ENCODE measurements at regions not wholly inside any gene's neighbourhood (a gene's known extent, or its start where the extent isn't known, plus 50 kb on each side); places are given as distances from the start of the nearest gene placed in this dataset.

DNA sequence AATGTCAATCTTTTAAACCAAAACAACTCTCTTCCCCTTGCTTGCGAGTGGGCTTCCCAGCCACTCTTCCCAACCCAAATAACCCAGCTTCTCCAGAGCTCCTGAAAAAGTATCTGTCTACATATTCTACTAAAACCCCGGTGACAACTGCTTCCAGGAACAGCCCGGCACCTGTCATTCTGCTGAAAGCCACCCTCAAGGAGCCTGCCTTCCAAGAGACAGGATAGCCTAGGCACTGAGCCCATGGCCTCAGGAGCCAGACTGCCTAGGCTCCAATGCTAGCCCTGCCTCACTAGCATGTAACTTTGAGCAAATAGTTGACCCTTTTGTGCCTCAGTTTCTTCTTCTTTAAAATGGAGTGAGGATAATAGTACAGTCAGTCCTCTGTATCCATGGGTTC is 459.8 kb downstream of the SOX6 start:
- H3K4me1 Mint-ChIP-seq: peaks cover 11% of the 10 kb centered on the region
- Histone ChIP-seq H3K27me3 (ENCODE audit: control insufficient read depth, insufficient read depth, low read length, poor library complexity, severe bottlenecking) (no peaks in the 10 kb centered on the region), H3K4me1 (ENCODE audit: control insufficient read depth, insufficient read depth, low read length) (peaks cover 8% of the 10 kb centered on the region), H3K9me3 (ENCODE audit: control insufficient read depth, low read length) (no peaks in the 10 kb centered on the region), H3K4me3 (ENCODE audit: low read length) (no peak overlapping the region), H3K9ac (ENCODE audit: extremely low read depth, low read length, poor library complexity, severe bottlenecking) (no peak overlapping the region), H3K27ac (ENCODE audit: low read depth, low read length) (no peak overlapping the region), H3K36me3 (ENCODE audit: control insufficient read depth, insufficient read depth, low read length) (no peaks in the 10 kb centered on the region)
- H3K36me3 Mint-ChIP-seq (ENCODE audit: low read depth): no peaks in the 10 kb centered on the region
- DNase-seq: no peak
- peaks cover 7% of the 10 kb centered on the region for H3K27me3 Mint-ChIP-seq (ENCODE audit: insufficient read depth)
- WGBS, 2 experiments (ENCODE audit: insufficient coverage in 1 of 2, insufficient read length in 1 of 2): 95 to 100% methylated on average over 2 to 3 of the region's 3 CpGs
- TF ChIP-seq, protein P1, sequence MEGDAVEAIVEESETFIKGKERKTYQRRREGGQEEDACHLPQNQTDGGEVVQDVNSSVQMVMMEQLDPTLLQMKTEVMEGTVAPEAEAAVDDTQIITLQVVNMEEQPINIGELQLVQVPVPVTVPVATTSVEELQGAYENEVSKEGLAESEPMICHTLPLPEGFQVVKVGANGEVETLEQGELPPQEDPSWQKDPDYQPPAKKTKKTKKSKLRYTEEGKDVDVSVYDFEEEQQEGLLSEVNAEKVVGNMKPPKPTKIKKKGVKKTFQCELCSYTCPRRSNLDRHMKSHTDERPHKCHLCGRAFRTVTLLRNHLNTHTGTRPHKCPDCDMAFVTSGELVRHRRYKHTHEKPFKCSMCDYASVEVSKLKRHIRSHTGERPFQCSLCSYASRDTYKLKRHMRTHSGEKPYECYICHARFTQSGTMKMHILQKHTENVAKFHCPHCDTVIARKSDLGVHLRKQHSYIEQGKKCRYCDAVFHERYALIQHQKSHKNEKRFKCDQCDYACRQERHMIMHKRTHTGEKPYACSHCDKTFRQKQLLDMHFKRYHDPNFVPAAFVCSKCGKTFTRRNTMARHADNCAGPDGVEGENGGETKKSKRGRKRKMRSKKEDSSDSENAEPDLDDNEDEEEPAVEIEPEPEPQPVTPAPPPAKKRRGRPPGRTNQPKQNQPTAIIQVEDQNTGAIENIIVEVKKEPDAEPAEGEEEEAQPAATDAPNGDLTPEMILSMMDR (conservative IDR thresholded peaks at IDR 0.05): no peak
- no peak overlapping the region for H3K27ac Mint-ChIP-seq
- no peak overlapping the region for H3K4me3 Mint-ChIP-seq
- no peaks in the 10 kb centered on the region for H3K9me3 Mint-ChIP-seq

DNA sequence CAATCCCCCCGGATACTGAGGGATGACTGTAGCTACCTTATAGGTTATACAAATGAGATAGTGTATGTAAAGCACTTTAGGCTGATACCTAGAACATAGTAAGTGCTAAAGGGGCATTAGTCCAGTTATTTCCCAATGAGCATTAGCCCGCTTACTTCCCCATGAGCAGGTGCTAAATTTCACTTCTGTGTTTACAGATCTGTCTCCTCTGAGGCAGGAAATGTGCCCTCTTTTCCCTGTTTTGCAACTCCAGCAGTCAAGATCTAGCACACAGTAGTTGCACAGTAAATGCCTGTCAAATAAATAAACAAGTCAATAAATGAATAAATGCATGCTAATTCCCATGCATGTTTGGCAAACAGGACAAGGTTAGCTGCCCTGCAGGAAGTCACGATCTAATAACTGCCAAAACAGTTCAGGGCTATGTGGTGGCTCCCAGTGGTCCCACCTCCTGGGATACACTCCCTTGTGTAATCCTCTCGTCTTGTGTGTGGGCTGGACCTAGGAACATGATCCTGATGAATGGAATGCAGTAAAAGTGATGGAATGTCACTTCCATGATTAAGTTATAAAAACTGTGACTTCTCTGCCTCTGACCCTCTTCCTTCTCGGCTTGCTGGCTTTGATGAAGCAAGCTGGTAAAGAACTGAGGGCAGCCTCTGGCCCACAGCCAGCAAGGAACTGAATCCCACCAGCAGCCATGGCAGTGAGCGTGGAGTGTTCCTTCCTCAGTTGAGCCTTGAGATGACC is 459.0 kb downstream of the SOX6 start:
- 91 to 92% methylated on average over 5 to 6 of the region's 6 CpGs for WGBS, 2 experiments (ENCODE audit: insufficient coverage in 1 of 2, insufficient read length in 1 of 2)
- H3K4me1 Mint-ChIP-seq: peaks cover 20% of the 10 kb centered on the region
- no peaks in the 10 kb centered on the region for H3K36me3 Mint-ChIP-seq (ENCODE audit: low read depth)
- H3K27ac ChIP-seq (ENCODE audit: low read depth, low read length): no peak overlapping the region
- no peaks in the 10 kb centered on the region for H3K9me3 ChIP-seq (ENCODE audit: control insufficient read depth, low read length)
- no peaks in the 10 kb centered on the region for H3K27me3 ChIP-seq (ENCODE audit: control insufficient read depth, insufficient read depth, low read length, poor library complexity, severe bottlenecking)
- peaks cover 15% of the 10 kb centered on the region for H3K4me1 ChIP-seq (ENCODE audit: control insufficient read depth, insufficient read depth, low read length)
- no peak overlapping the region for H3K9ac ChIP-seq (ENCODE audit: extremely low read depth, low read length, poor library complexity, severe bottlenecking)
- H3K36me3 ChIP-seq (ENCODE audit: control insufficient read depth, insufficient read depth, low read length): no peaks in the 10 kb centered on the region
- peaks cover 7% of the 10 kb centered on the region for H3K27me3 Mint-ChIP-seq (ENCODE audit: insufficient read depth)
- no peaks in the 10 kb centered on the region for H3K9me3 Mint-ChIP-seq
- H3K4me3 ChIP-seq (ENCODE audit: low read length): no peak overlapping the region
- DNase-seq: no peak
- TF ChIP-seq, protein P1 (conservative IDR thresholded peaks at IDR 0.05): no peak
- no peak overlapping the region for H3K27ac Mint-ChIP-seq
- H3K4me3 Mint-ChIP-seq: no peak overlapping the region

DNA sequence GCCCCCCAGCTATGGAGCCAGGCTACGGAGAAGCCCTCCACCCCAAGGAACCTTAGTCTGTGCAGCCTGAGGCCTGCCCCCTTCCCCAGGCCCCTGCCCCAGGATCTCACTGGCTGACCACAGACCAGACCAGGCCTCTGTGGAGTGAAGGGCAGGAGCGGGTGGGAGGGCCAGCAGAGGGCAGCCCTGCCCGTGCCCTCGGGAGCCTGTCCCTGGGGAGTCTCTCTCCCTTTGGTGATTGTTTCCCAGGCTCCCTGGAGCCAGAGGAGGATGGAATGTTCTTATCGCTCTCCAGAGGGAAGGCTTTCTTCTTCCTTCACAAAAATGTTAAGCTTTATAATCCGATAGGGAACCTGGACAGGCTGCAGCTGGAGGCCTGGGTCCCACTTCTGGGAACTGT is 455.3 kb downstream of the SOX6 start:
- Histone ChIP-seq H3K9ac (ENCODE audit: extremely low read depth, low read length, poor library complexity, severe bottlenecking) (peak overlapping the region; percentile 49), H3K4me1 (ENCODE audit: control insufficient read depth, insufficient read depth, low read length) (peaks cover 15% of the 10 kb centered on the region), H3K9me3 (ENCODE audit: control insufficient read depth, low read length) (no peaks in the 10 kb centered on the region), H3K27me3 (ENCODE audit: control insufficient read depth, insufficient read depth, low read length, poor library complexity, severe bottlenecking) (no peaks in the 10 kb centered on the region), H3K36me3 (ENCODE audit: control insufficient read depth, insufficient read depth, low read length) (no peaks in the 10 kb centered on the region), H3K27ac (ENCODE audit: low read depth, low read length) (no peak overlapping the region), H3K4me3 (ENCODE audit: low read length) (no peak overlapping the region)
- WGBS, 2 experiments (ENCODE audit: insufficient coverage in 1 of 2, insufficient read length in 1 of 2): 61 to 80% methylated on average over 2 to 6 of the region's 6 CpGs
- Mint-ChIP-seq H3K27ac (peak overlapping the region; percentile 97), H3K4me3 (peak overlapping the region; percentile 16), H3K9me3 (no peaks in the 10 kb centered on the region), H3K36me3 (ENCODE audit: low read depth) (no peaks in the 10 kb centered on the region), H3K4me1 (peaks cover 42% of the 10 kb centered on the region), H3K27me3 (ENCODE audit: insufficient read depth) (peaks cover 9% of the 10 kb centered on the region)
- TF ChIP-seq, protein P1 (conservative IDR thresholded peaks at IDR 0.05): peak; percentile 77
- DNase-seq: peak; percentile 80

Data from endodermal cell (in vitro differentiated cells).